Immature natural killer cell (primary cell): ENCODE measurements at regions not wholly inside any gene's neighbourhood (a gene's known extent, or its start where the extent isn't known, plus 50 kb on each side); places are given as distances from the start of the nearest gene placed in this dataset.

ENCODE experiments used
- DNase-seq, 3 donors: peaks; one replicate each; pipeline ENCODE4 v3.0.0; 2022; ENCODE audit warnings: mixed read lengths in 1 of 3
- H3K27ac Mint-ChIP-seq, 6 donors: one replicate each; pipeline ENCODE4 v1.8.0; 2020; ENCODE audit warnings: mixed read lengths in 6 of 6, mild to moderate bottlenecking in 5 of 6, inconsistent platforms in 4 of 6, moderate library complexity in 3 of 6
- H3K27me3 Mint-ChIP-seq, 3 donors: one replicate each; pipeline ENCODE4 v1.8.0; 2020 to 2021; ENCODE audit warnings: low read depth in 3 of 3, mild to moderate bottlenecking in 3 of 3, mixed read lengths in 3 of 3, moderate library complexity in 3 of 3, inconsistent platforms in 1 of 3
- H3K36me3 Mint-ChIP-seq, 3 donors: one replicate each; pipeline ENCODE4 v1.8.0; 2020; ENCODE audit warnings: mixed read lengths in 3 of 3, inconsistent platforms in 2 of 3, mild to moderate bottlenecking in 2 of 3
- H3K4me1 Mint-ChIP-seq, 2 donors: one replicate each; pipeline ENCODE4 v1.8.0; 2020; ENCODE audit warnings: inconsistent platforms in 2 of 2, mild to moderate bottlenecking in 2 of 2, mixed read lengths in 2 of 2, moderate library complexity in 1 of 2
- H3K4me3 Mint-ChIP-seq, 5 donors: one replicate each; pipeline ENCODE4 v1.8.0; 2020; ENCODE audit warnings: mild to moderate bottlenecking in 5 of 5, mixed read lengths in 5 of 5, inconsistent platforms in 3 of 5, moderate library complexity in 3 of 5
- H3K9me3 Mint-ChIP-seq, 6 donors: one replicate each; pipeline ENCODE4 v1.8.0; 2020; ENCODE audit warnings: mild to moderate bottlenecking in 6 of 6, mixed read lengths in 6 of 6, inconsistent platforms in 4 of 6, moderate library complexity in 3 of 6

DNA sequence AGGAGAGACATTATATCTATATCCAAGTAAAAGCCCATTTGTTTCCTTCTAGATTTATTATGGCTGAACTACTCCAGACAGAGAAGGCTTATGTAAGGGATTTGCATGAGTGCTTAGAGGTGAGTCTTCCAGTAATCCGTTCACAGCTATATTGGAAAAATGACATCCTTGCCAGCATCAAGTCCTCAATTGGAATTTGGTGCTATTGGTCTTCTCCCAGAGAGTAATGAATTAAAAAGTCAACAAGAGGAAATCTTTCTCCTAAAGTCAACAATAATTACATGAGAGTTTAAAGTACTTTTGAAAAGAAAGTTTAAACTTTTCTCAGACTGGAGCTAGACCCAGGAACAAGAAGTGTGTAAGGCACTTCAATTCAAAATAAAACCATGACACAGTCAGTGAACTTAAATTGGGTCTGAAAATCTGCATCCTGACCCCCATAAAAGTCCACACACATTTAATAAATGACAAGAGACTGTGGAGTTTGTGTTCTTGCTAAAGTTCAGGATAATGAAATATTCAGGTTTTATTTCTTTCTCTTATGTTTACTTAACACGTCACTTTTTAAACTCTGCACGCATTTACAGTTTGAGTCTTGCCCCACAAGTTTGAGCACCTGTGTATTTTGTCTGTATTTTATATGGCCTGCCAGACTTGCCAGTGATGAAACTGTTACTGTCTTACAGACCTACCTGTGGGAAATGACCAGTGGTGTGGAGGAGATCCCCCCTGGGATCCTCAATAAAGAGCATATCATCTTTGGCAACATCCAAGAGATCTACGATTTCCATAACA, 268.2 kb upstream of the UMPS start:
- peaks cover 0 to 3% (median 0%) of the 10 kb centered on the region in 6 donors for H3K9me3 Mint-ChIP-seq
- H3K27me3 Mint-ChIP-seq = peaks cover 0 to 15% (median 2%) of the 10 kb centered on the region in 3 donors
- H3K4me3 Mint-ChIP-seq = no peak overlapping the region
- no peaks in the 10 kb centered on the region for H3K4me1 Mint-ChIP-seq
- no peak for DNase-seq
- no peak overlapping the region for H3K27ac Mint-ChIP-seq
- no peaks in the 10 kb centered on the region for H3K36me3 Mint-ChIP-seq

DNA sequence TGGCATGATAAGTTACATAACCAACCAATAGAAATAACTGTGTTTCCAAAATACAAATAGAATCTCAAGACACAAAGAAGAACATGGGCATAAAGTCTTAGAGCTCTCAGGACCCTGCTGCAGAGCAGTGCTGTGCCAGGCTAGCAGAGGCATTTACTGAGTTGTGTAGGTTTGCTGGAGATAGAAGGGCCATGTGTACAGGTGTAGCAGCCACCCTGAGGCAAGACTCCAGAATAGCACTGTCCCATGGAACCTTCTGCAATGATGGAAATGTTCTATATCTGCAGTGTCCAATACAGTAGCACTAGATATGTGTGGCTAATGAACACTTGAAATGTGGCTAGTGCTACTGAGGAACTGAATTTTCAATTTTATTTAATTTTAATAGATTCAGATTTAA, 267.0 kb upstream of the UMPS start:
- Mint-ChIP-seq H3K4me3 (no peak overlapping the region), H3K36me3 (no peaks in the 10 kb centered on the region), H3K27me3 (peaks cover 2 to 19% (median 6%) of the 10 kb centered on the region in 3 donors), H3K9me3 (peaks cover 0 to 3% (median 0%) of the 10 kb centered on the region in 6 donors), H3K27ac (no peak overlapping the region), H3K4me1 (no peaks in the 10 kb centered on the region)
- DNase-seq = no peak

DNA sequence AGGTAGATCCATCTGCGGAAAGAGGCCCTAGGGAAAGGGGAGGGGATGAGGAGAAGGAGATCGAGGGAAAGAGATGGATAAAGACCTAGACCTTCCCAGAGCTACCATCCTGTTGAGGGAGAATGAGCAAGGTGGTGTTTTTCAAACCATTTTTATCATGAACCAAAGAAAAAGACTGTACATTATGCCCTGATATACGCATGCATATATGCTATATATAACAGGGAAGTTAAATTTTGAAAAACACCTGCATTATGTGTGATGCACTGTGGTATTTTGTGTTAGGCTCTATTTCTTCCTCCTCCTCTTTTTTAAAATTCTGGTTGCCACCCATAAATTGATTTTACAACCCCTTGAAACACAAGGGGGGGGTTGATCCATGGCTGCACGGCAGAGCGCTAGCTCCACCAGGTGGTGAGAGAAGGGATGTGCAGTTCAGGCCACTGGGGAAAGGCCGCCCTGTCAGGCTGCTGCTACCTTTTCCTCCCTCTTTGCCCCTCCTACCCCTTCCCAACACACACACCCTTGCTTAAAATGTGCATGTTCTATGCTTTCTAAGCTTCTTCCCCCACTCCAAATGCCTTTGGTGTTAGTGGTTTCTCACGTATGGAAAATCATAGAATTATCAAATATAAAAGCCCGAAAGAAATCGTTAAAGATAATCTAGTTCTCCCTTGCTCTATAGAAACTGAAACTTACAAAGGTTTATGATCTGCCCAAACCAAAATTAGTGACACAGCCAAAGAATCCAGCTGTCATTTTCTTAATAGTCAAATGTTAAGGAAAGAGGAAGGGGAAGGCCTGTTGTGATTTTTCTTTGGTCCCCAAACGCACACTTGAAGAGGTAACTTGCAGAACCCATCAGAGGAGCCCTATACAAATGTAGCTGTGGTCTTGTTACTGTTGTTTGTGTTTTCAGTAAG, 262.0 kb upstream of the UMPS start:
- Mint-ChIP-seq H3K4me3 (no peak overlapping the region), H3K9me3 (no peaks in the 10 kb centered on the region), H3K27me3 (peaks cover 7 to 10% (median 9%) of the 10 kb centered on the region in 3 donors), H3K4me1 (no peaks in the 10 kb centered on the region), H3K27ac (no peak overlapping the region), H3K36me3 (no peaks in the 10 kb centered on the region)
- no peak for DNase-seq

DNA sequence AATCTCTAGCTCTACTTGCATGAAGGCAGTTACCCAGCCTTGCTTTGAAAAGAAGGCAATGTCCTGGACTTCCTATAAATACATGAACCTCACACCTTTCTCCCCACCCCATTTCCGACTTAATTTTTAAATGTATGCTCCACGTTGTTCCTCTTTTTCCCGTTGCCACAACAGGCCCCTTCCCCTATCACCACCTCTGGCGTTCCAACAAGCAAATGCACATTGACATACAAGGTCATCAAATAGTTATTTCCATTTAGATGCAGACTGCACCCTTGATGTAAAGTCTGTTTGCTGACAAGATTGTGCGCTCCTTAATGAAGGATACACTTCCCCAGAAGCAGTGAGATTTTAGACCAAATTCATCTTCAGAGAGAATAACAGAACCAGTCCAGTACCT, 260.7 kb upstream of the UMPS start:
- no peaks in the 10 kb centered on the region for H3K36me3 Mint-ChIP-seq
- DNase-seq = no peak
- H3K27me3 Mint-ChIP-seq = peaks cover 9 to 11% (median 10%) of the 10 kb centered on the region in 3 donors
- H3K27ac Mint-ChIP-seq = no peak overlapping the region
- H3K4me3 Mint-ChIP-seq = no peak overlapping the region
- H3K4me1 Mint-ChIP-seq = no peaks in the 10 kb centered on the region
- H3K9me3 Mint-ChIP-seq = no peaks in the 10 kb centered on the region

DNA sequence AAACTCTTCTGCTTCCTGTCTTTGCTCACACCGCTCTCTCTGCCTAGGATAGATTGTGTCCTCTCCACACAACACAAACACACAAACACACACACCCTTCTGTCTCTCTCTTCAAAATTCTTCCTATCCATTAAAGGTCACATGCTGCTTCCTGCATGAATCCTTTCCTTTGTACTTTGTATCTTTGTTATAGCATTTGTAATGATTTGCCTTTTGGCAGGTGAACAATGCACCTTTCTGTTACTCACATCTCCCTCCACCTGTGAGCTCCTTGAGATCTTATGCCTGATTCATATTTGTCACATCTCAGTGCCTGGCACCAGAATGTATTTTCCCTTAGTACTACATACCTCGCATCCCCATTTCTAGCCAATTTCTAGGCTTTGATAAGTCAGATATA, 251.4 kb upstream of the UMPS start:
- no peaks in the 10 kb centered on the region for H3K36me3 Mint-ChIP-seq
- H3K27me3 Mint-ChIP-seq = peaks cover 4 to 6% (median 5%) of the 10 kb centered on the region in 3 donors
- H3K9me3 Mint-ChIP-seq = no peaks in the 10 kb centered on the region
- H3K27ac Mint-ChIP-seq = no peak overlapping the region
- DNase-seq = no peak
- no peak overlapping the region for H3K4me3 Mint-ChIP-seq
- no peaks in the 10 kb centered on the region for H3K4me1 Mint-ChIP-seq

DNA sequence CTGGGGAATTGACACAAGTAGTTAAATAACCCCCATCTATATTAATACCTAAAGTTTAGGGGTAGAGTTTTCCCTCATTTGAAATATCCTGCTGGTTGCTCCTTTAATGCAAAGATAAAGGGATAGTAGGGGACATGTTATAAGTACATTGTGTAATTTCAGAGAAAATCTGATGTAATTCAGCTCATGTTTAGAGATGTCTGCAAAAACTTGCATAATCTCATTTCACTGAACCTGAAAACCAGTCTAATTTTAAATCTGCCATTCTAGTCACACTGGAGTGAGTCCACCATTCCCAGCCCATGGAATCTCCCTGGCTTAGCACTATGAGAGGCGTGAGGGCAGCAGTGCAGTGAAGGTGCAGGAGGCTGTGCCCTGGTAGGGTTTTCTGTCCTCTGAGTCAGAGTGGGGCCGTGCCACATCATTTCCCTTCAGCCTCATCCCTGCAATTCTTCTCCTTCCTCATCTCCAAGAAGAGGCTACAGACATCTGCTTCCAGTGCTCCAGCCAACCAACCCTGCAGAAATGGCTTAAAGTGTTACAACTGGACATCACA, 246.3 kb upstream of the UMPS start:
- Mint-ChIP-seq H3K27me3 (peaks cover 4 to 12% (median 6%) of the 10 kb centered on the region in 3 donors), H3K27ac (no peak overlapping the region), H3K9me3 (no peaks in the 10 kb centered on the region), H3K4me3 (no peak overlapping the region), H3K36me3 (no peaks in the 10 kb centered on the region), H3K4me1 (no peaks in the 10 kb centered on the region)
- DNase-seq = no peak

DNA sequence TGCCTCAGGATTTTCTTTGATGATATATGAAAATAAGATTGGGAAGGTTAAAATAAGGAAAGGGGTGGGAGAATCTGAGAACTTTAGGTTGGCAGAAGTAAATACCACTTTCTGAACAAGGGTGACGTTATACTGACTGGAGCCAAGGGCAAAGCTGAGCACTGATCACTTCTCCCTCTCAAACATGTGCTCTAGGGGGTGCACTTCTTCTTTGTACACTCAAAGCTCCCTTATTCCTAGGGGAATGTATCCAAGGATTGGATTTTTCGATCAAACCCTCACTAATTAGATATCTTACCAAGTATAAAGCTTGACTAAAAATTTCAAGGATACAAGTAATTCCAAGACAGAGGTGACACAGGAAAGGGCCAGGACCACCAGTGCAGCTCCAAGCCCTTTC, 243.9 kb upstream of the UMPS start:
- Mint-ChIP-seq H3K4me3 (no peak overlapping the region), H3K4me1 (peaks cover 6 to 9% of the 10 kb centered on the region in 2 donors), H3K9me3 (no peaks in the 10 kb centered on the region), H3K36me3 (no peaks in the 10 kb centered on the region), H3K27ac (no peak overlapping the region), H3K27me3 (peaks cover 7 to 11% (median 7%) of the 10 kb centered on the region in 3 donors)
- DNase-seq = no peak

DNA sequence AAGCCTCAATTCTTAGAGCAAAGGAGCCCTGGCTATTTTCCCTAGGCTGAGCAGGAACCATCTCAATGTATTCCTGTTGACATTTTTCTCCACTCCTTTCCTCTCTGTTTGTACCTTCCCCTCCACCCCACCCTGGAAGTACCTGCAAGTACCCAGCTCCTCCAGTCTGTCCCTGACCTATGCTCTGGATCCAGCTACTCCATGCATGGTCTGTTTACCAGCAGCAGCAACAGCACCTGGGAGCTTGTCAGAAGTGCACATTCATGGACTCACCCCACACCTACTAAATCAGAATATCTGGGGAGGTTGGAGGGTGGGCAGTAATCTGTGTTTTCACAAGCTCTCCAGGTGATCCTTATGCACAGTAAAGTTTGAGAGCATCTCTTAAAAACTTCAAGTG, 240.7 kb upstream of the UMPS start:
- Mint-ChIP-seq H3K9me3 (no peaks in the 10 kb centered on the region), H3K4me1 (peaks cover 11 to 14% of the 10 kb centered on the region in 2 donors), H3K4me3 (no peak overlapping the region), H3K27ac (no peak overlapping the region), H3K27me3 (peaks cover 3 to 10% (median 4%) of the 10 kb centered on the region in 3 donors), H3K36me3 (no peaks in the 10 kb centered on the region)
- DNase-seq = no peak

DNA sequence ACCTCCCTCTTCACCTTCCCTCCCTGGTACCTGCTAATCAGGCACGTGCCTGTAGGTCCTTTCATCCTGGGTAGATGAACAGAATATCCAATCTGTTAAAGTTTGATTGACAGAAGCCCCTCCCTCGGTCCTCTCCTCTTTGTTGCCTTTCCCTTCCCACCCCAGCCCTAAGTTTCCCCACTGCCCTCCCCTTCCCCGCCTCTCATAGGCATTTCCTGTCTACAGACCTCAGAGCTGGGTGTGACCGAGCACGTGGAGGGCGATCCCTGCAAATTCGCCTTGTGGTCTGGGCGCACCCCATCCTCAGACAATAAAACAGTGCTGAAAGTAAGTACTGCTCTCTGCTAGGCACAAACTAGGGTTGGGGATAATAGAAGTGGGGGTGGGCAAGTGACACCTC, 239.2 kb upstream of the UMPS start:
- H3K36me3 Mint-ChIP-seq = no peaks in the 10 kb centered on the region
- H3K9me3 Mint-ChIP-seq = no peaks in the 10 kb centered on the region
- H3K27me3 Mint-ChIP-seq = peaks cover 1 to 7% (median 6%) of the 10 kb centered on the region in 3 donors
- H3K4me1 Mint-ChIP-seq = peaks cover 11 to 14% of the 10 kb centered on the region in 2 donors
- DNase-seq = no peak
- no peak overlapping the region for H3K4me3 Mint-ChIP-seq
- no peak overlapping the region for H3K27ac Mint-ChIP-seq

DNA sequence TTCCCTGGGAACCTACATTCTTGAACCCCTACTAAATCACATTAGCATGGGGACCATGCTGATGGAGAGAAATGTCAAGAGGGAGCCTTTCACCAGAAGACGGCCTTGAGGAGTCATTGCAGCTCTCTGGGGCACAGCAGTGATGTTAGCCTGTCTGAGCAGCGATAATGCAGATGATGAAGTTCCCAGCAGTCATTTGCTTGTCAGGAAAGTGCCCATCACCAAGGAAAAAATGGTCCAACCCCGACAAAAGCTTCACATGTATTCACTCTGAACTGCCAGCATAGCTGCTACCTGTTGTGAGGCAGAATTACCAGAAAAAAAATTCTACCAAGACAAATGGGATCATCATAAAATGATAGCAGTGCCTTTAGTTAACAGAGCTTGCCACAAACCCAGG, 238.4 kb upstream of the UMPS start:
- H3K36me3 Mint-ChIP-seq = no peaks in the 10 kb centered on the region
- DNase-seq = no peak
- H3K27me3 Mint-ChIP-seq = peaks cover 1 to 6% (median 3%) of the 10 kb centered on the region in 3 donors
- no peak overlapping the region for H3K27ac Mint-ChIP-seq
- H3K9me3 Mint-ChIP-seq = no peaks in the 10 kb centered on the region
- peaks cover 11 to 17% of the 10 kb centered on the region in 2 donors for H3K4me1 Mint-ChIP-seq
- H3K4me3 Mint-ChIP-seq = no peak overlapping the region

DNA sequence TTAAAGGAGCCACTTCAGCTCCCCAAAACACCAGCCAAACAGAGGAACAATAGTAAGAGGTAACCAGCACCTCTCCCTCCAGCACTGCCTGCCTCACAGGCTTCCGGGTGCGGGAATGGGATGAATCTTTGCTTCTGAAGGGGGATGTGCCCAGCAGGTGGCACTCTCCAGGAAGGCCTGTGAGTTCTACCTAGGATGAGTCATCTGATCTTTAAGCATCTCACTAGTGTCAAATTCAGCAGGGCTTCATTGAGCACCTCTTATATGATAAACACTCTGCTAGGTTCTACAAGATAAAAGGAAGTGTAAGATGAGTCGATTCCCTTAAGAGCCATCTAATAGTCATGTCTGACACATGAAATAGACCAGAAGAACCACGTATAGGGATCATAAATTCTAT, 237.4 kb upstream of the UMPS start:
- Mint-ChIP-seq H3K36me3 (no peaks in the 10 kb centered on the region), H3K27me3 (peaks cover 1 to 6% (median 2%) of the 10 kb centered on the region in 3 donors), H3K4me1 (peaks cover 11 to 17% of the 10 kb centered on the region in 2 donors), H3K27ac (peak overlapping the region in 1 of 6 donors; percentile 14), H3K4me3 (no peak overlapping the region), H3K9me3 (no peaks in the 10 kb centered on the region)
- no peak for DNase-seq

DNA sequence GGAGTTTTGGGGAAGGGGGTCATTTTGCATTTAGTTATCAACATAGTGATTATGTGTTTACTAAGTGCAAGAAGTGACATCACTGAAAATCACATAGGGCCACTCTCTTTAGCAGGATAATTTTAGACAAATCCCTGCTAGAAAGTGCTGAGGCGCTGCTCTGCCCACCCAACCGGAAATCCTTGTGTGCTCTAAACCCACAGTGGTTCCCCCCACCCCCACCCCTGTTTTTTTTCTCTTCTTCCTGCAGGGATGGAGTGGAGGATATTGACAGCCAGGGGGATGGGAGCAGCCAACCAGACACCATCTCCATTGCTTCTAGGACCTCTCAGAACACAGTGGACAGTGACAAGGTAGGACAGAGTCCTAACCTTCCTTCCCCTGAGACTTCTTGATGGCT, 234.2 kb upstream of the UMPS start:
- no peak for DNase-seq
- H3K27ac Mint-ChIP-seq = no peak overlapping the region
- H3K4me3 Mint-ChIP-seq = no peak overlapping the region
- H3K9me3 Mint-ChIP-seq = no peaks in the 10 kb centered on the region
- H3K27me3 Mint-ChIP-seq = peaks cover 2 to 9% (median 9%) of the 10 kb centered on the region in 3 donors
- no peaks in the 10 kb centered on the region for H3K36me3 Mint-ChIP-seq
- H3K4me1 Mint-ChIP-seq = peaks cover 8 to 11% of the 10 kb centered on the region in 2 donors

DNA sequence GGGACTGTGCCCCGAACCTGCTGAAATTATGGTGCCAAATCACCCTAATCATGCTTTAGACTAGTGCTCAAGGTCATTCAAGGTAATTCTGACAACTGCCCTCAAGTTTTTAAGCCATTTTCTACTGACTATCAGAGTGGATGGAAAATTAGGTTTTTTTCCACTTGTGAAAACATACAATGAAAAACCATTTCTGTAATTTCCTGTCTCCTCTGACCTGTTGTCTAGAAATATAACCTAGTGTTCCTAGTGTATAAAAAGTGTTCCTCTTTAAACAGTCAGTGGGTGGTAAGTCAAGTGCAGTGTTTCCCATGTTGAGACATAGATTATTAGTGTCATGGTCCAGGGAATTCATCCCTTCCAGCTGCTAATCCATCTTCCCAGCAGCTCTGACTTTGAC, 232.8 kb upstream of the UMPS start:
- no peaks in the 10 kb centered on the region for H3K36me3 Mint-ChIP-seq
- peaks cover 4 to 10% (median 9%) of the 10 kb centered on the region in 3 donors for H3K27me3 Mint-ChIP-seq
- H3K4me3 Mint-ChIP-seq = no peak overlapping the region
- H3K9me3 Mint-ChIP-seq = no peaks in the 10 kb centered on the region
- H3K4me1 Mint-ChIP-seq = peaks cover 0 to 3% of the 10 kb centered on the region in 2 donors
- H3K27ac Mint-ChIP-seq = no peak overlapping the region
- DNase-seq = no peak

DNA sequence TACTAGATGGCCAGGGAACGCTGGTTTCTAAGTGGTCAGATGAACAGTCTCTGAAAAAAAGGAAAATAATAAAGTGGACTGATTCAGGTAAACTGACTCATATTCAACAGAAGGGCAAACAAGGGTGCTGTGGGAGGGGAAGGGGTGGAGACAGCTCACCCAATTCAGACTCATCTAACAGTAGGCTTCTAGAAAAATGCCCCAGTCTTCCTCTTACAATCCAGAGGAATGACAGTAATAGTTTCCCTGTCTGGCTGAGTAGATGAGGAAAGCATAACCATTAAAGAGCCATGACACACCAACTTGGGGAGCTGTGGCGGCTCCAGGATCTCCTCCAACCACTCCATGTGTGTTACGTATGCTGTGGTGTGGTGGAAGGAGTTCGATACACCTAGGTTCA, 231.4 kb upstream of the UMPS start:
- Mint-ChIP-seq H3K27me3 (peaks cover 4 to 12% (median 9%) of the 10 kb centered on the region in 3 donors), H3K9me3 (no peaks in the 10 kb centered on the region), H3K4me1 (peaks cover 0 to 3% of the 10 kb centered on the region in 2 donors), H3K36me3 (no peaks in the 10 kb centered on the region), H3K27ac (no peak overlapping the region), H3K4me3 (no peak overlapping the region)
- no peak for DNase-seq
